ENCODE measurements at regions not wholly inside any gene's neighbourhood (a gene's known extent, or its start where the extent isn't known, plus 50 kb on each side); places are given as distances from the start of the nearest gene placed in this dataset.
"Not testable (repeated sequence)": the region's sequence is repeated elsewhere in the genome, so short reads cannot be mapped to it uniquely, and the experiment has no call there.

GRCh38 chrY:20643055-20643454 lies 67.5 kb downstream of the EIF1AY start:
- no peak for DNase-seq (ENCODE audit: low read depth)
- no peak overlapping the region for H3K4me3 ChIP-seq (ENCODE audit: low read depth, low read length)
- TF ChIP-seq CTCF (IDR thresholded peaks at IDR 0.05; ENCODE audit: control insufficient read depth, extremely low read depth, insufficient read depth), result no peak

GRCh38 chrY:20648265-20648664 lies 72.7 kb downstream of the EIF1AY start:
- TF ChIP-seq CTCF (IDR thresholded peaks at IDR 0.05; ENCODE audit: control insufficient read depth, extremely low read depth, insufficient read depth), result peak; percentile 58
- no peak overlapping the region for H3K4me3 ChIP-seq (ENCODE audit: low read depth, low read length)
- peak; percentile 15 for DNase-seq (ENCODE audit: low read depth)

GRCh38 chrY:20648891-20649290 lies 73.3 kb downstream of the EIF1AY start:
- not testable (repeated sequence) for DNase-seq (ENCODE audit: low read depth)

GRCh38 chrY:20651481-20651880 lies 75.9 kb downstream of the EIF1AY start:
- TF ChIP-seq CTCF (IDR thresholded peaks at IDR 0.05; ENCODE audit: control insufficient read depth, extremely low read depth, insufficient read depth), result no peak
- H3K4me3 ChIP-seq (ENCODE audit: low read depth, low read length), result no peak overlapping the region
- no peak for DNase-seq (ENCODE audit: low read depth)

More at GRCh38 chrY:20648891-20649290, 73.3 kb downstream of the EIF1AY start:
- TF ChIP-seq CTCF (IDR thresholded peaks at IDR 0.05; ENCODE audit: control insufficient read depth, extremely low read depth, insufficient read depth), result peak; percentile 40
- not testable (repeated sequence) for H3K4me3 ChIP-seq (ENCODE audit: low read depth, low read length)

GRCh38 chrY:20659450-20659849 lies 83.9 kb downstream of the EIF1AY start:
- no peak overlapping the region for H3K4me3 ChIP-seq (ENCODE audit: low read depth, low read length)
- DNase-seq (ENCODE audit: low read depth), result no peak
- no peak for TF ChIP-seq CTCF (IDR thresholded peaks at IDR 0.05; ENCODE audit: control insufficient read depth, extremely low read depth, insufficient read depth)

GRCh38 chrY:20662204-20662603 lies 86.6 kb downstream of the EIF1AY start:
- no peak for DNase-seq (ENCODE audit: low read depth)
- no peak for TF ChIP-seq CTCF (IDR thresholded peaks at IDR 0.05; ENCODE audit: control insufficient read depth, extremely low read depth, insufficient read depth)
- H3K4me3 ChIP-seq (ENCODE audit: low read depth, low read length), result no peak overlapping the region

GRCh38 chrY:20664196-20664595 lies 88.6 kb downstream of the EIF1AY start:
- H3K4me3 ChIP-seq (ENCODE audit: low read depth, low read length), result no peak overlapping the region
- no peak for TF ChIP-seq CTCF (IDR thresholded peaks at IDR 0.05; ENCODE audit: control insufficient read depth, extremely low read depth, insufficient read depth)
- peak; percentile 14 for DNase-seq (ENCODE audit: low read depth)

- not testable (repeated sequence) for DNase-seq (ENCODE audit: low read depth); H3K4me3 ChIP-seq (ENCODE audit: low read depth, low read length)
Measured at GRCh38 chrY:20665357-20665756, 89.8 kb downstream of the EIF1AY start.
